HCT116 (cell line): ENCODE measurements at regions not wholly inside any gene's neighbourhood (a gene's known extent, or its start where the extent isn't known, plus 50 kb on each side); places are given as distances from the start of the nearest gene placed in this dataset.

Experiments used
- ATAC-seq: fragments of 200-7000 bp; cut with Tn5 transposase; 2 replicates; pipeline ENCODE4 v1.9.1; 2020; ENCODE audit warnings: mild to moderate bottlenecking, moderate library complexity
- BruUV-seq: library from RNA; stranded (reverse); fragments of 400-500 nt; replicated peaks from 2 replicates; lab custom pipeline; 2021; lab: Mats Ljungman, UMichigan
- CTCF ChIA-PET: fragments of 300-600 bp; sonication (Branson Sonifier 250); formaldehyde crosslinking; loops from one replicate; lab custom pipeline; 2021; ENCODE audit warnings: antibody characterized with exemption; lab: Charles Lee
- POLR2A ChIA-PET: fragments of 300-600, 350-600 bp; sonication (Branson Sonifier 250); formaldehyde crosslinking; loops from one replicate; lab custom pipeline; 2021; ENCODE audit warnings: antibody characterized with exemption; lab: Charles Lee
- RAD21 ChIA-PET, 2 experiments: fragments of 300-600 bp; sonication (Branson Sonifier 250); formaldehyde crosslinking; loops; one replicate each; lab custom pipeline; 2023; ENCODE audit warnings: low total read pairs in 2 of 2; ENCODE audit not compliant: uncharacterized antibody in 2 of 2, unreplicated experiment in 2 of 2, low non-redundant PET in 1 of 2; lab: Charles Lee
- DNase-seq: peaks from one replicate; pipeline ENCODE4 v3.0.0-alpha.2; 2010; ENCODE audit warnings: low read depth, low spot score
- H2AFZ ChIP-seq: fragments of 200-600 bp; shearing (Covaris generic), sonication (generic); 2 replicates; pipeline ENCODE4 v1.6.1; 2017; ENCODE audit warnings: low read depth, mixed run types, mixed read lengths, antibody characterized with exemption, low read length; ENCODE audit not compliant: poor library complexity, severe bottlenecking
- H3K27ac ChIP-seq: 2 replicates; pipeline ENCODE4 v1.5.1; 2012; ENCODE audit warnings: low read depth, low read length
- H3K27me3 ChIP-seq: fragments of 200-600 bp; sonication (generic); 2 replicates; pipeline ENCODE4 v1.6.1; 2016; ENCODE audit warnings: mixed run types, low read length, mixed read lengths; ENCODE audit not compliant: insufficient read depth
- H3K36me3 ChIP-seq, 2 experiments: fragments of 200-500 bp in 1 of 2; fragments of 200-600 bp in 1 of 2; sonication (Bioruptor generic) in 1 of 2; sonication (generic) in 1 of 2; 2 replicates each; pipeline versions ENCODE4 v1.5.1 to v1.6.1; 2014 to 2016; ENCODE audit warnings: low read length in 2 of 2, inconsistent platforms in 1 of 2, mixed read lengths in 1 of 2, mixed run types in 1 of 2; ENCODE audit not compliant: insufficient read depth in 2 of 2, control insufficient read depth in 1 of 2
- H3K4me1 ChIP-seq, 2 experiments: fragments of 200-600 bp in 1 of 2; sonication (generic) in 1 of 2; 2 replicates each; pipeline versions ENCODE4 v1.5.1 to v1.6.1; 2012 to 2017; ENCODE audit warnings: low read length in 2 of 2, inconsistent platforms in 1 of 2, mild to moderate bottlenecking in 1 of 2, mixed read lengths in 1 of 2, mixed run types in 1 of 2, moderate library complexity in 1 of 2; ENCODE audit not compliant: insufficient read depth in 2 of 2, control insufficient read depth in 1 of 2
- H3K4me2 ChIP-seq: fragments of 200-600 bp; sonication (generic); 2 replicates; pipeline ENCODE4 v1.6.1; 2017; ENCODE audit warnings: mixed run types, low read length, mixed read lengths
- H3K4me3 ChIP-seq, 2 experiments: fragments of 200-600 bp in 1 of 2; sonication (generic) in 1 of 2; replicated peaks in 1 of 2; 2 replicates each; pipeline ENCODE4 v1.5.1; 2011 to 2016; ENCODE audit warnings: low read length in 2 of 2, control low read depth in 1 of 2, low read depth in 1 of 2, mild to moderate bottlenecking in 1 of 2, mixed read lengths in 1 of 2, mixed run types in 1 of 2
- H3K79me2 ChIP-seq: fragments of 200-600 bp; sonication (generic); 2 replicates; pipeline ENCODE4 v1.6.1; 2017; ENCODE audit warnings: mild to moderate bottlenecking, mixed run types, low read length, moderate library complexity, mixed read lengths; ENCODE audit not compliant: insufficient read depth
- H3K9ac ChIP-seq: fragments of 200-600 bp; sonication (generic); 2 replicates; pipeline ENCODE4 v1.6.1; 2016; ENCODE audit warnings: low read length, mixed read lengths
- H3K9me2 ChIP-seq: fragments of 200-600 bp; sonication (generic), shearing (Covaris generic); 2 replicates; pipeline ENCODE4 v1.6.1; 2017; ENCODE audit warnings: mixed run types, mild to moderate bottlenecking, moderate library complexity; ENCODE audit not compliant: insufficient read depth
- H3K9me3 ChIP-seq, 2 experiments: fragments of 200-500 bp in 1 of 2; fragments of 200-600 bp in 1 of 2; sonication (Bioruptor generic) in 1 of 2; sonication (generic) in 1 of 2; 2 replicates each; pipeline ENCODE4 v1.6.1; 2014 to 2017; ENCODE audit warnings: low read length in 2 of 2, mixed read lengths in 2 of 2, inconsistent platforms in 1 of 2, low read depth in 1 of 2, mild to moderate bottlenecking in 1 of 2, mixed run types in 1 of 2, moderate library complexity in 1 of 2; ENCODE audit not compliant: control insufficient read depth in 1 of 2, insufficient read depth in 1 of 2
- H4K20me1 ChIP-seq: fragments of 200-600 bp; sonication (generic), shearing (Covaris generic); 2 replicates; pipeline ENCODE4 v1.6.1; 2017; ENCODE audit warnings: mixed run types, mild to moderate bottlenecking, moderate library complexity; ENCODE audit not compliant: insufficient read depth
- CEBPB ChIP-seq: IDR thresholded peaks from 2 replicates; pipeline ENCODE4 v1.6.1; 2012; ENCODE audit warnings: low read depth
- CTCF ChIP-seq, 3 experiments: fragments of 200-600 bp in 1 of 3; sonication (generic) in 1 of 3; IDR thresholded peaks in 2 of 3; conservative IDR thresholded peaks in 1 of 3; 2 replicates each; pipeline ENCODE4 v1.5.1; 2012 to 2017; ENCODE audit warnings: low read depth in 2 of 3, low read length in 2 of 3, antibody characterized with exemption in 1 of 3, borderline replicate concordance in 1 of 3, control low read depth in 1 of 3, mild to moderate bottlenecking in 1 of 3, mixed read lengths in 1 of 3, mixed run types in 1 of 3, moderate library complexity in 1 of 3; ENCODE audit not compliant: insufficient read depth in 1 of 3
- EZH2phosphoT487 ChIP-seq: fragments of 200-600 bp; IDR thresholded peaks from 2 replicates; pipeline ENCODE4 v1.6.1; 2018; ENCODE audit warnings: antibody characterized with exemption, borderline replicate concordance
- POLR2A ChIP-seq: IDR thresholded peaks from 2 replicates; pipeline ENCODE4 v1.7.0; 2011; ENCODE audit warnings: borderline replicate concordance; ENCODE audit not compliant: insufficient read depth, insufficient read length; ENCODE audit errors: extremely low read depth
- RAD21 ChIP-seq: IDR thresholded peaks from 2 replicates; pipeline ENCODE4 v1.6.1; 2012; ENCODE audit warnings: low read depth, mild to moderate bottlenecking
- SRF ChIP-seq: IDR thresholded peaks from 2 replicates; pipeline ENCODE4 v1.6.1; 2012; ENCODE audit warnings: low read depth
- YY1 ChIP-seq: IDR thresholded peaks from 2 replicates; pipeline ENCODE4 v1.6.1; 2011; ENCODE audit warnings: low read length, low read depth, moderate library complexity, mild to moderate bottlenecking; ENCODE audit not compliant: insufficient replicate concordance; ENCODE audit errors: extremely low read depth
- ZNF274 ChIP-seq: fragments of 200-500 bp; sonication (Bioruptor generic); IDR thresholded peaks from 2 replicates; pipeline ENCODE4 v1.6.1; 2014; ENCODE audit warnings: mild to moderate bottlenecking, low read depth, low read length, inconsistent platforms
- intact Hi-C: fragments of 100-400 bp; cut with micrococcal nuclease; formaldehyde crosslinking; loops from 2 replicates; pipeline ENCODE4 v1.10.0; 2022

GRCh38 chr12:100738086-100738485, 56.5 kb upstream of the ANO4 start:
- ChIA-PET POLR2A (no interaction called here), RAD21 (no interaction called here)
- Histone ChIP-seq H3K9ac (no peak overlapping the region), H3K4me1 (no peaks in the 10 kb centered on the region), H3K27me3 (no peaks in the 10 kb centered on the region), H2AFZ (no peak overlapping the region), H3K9me3 (no peaks in the 10 kb centered on the region), H3K79me2 (no peaks in the 10 kb centered on the region), H3K4me3 (no peak overlapping the region), H3K27ac (no peak overlapping the region), H3K9me2 (no peaks in the 10 kb centered on the region), H3K4me2 (no peak overlapping the region)
- DNase-seq (no peak), ATAC-seq (no peak)
- TF ChIP-seq SRF (no peak), ZNF274 (no peak), CEBPB (no peak), POLR2A (no peak)
- TF ChIP-seq, all 23 proteins: peak for 0
- intact Hi-C loops: no loop called here
- no TSS peak for BruUV-seq
- CTCF ChIA-PET: no interaction called here
- no peaks in the 10 kb centered on the region for H4K20me1 ChIP-seq
- H3K36me3 ChIP-seq: no peaks in the 10 kb centered on the region

GRCh38 chr12:100741084-100741711, 53.4 kb upstream of the ANO4 start:
- no peak overlapping the region for H3K4me2 ChIP-seq
- H3K4me1 ChIP-seq: no peaks in the 10 kb centered on the region
- no peak overlapping the region for H3K27ac ChIP-seq
- H3K79me2 ChIP-seq: no peaks in the 10 kb centered on the region
- CTCF ChIA-PET: interaction anchor here (0.6 kb wide), 1 partner anchor 17 kb away, joined by 3 read pairs; no protein-coding TSS in a partner anchor
- no peaks in the 10 kb centered on the region for H3K9me2 ChIP-seq
- H4K20me1 ChIP-seq: no peaks in the 10 kb centered on the region
- RAD21 ChIA-PET: no interaction called here
- H3K4me3 ChIP-seq: no peak overlapping the region
- BruUV-seq: no TSS peak
- no peak overlapping the region for H3K9ac ChIP-seq
- POLR2A ChIA-PET: no interaction called here
- no peaks in the 10 kb centered on the region for H3K27me3 ChIP-seq
- TF ChIP-seq RAD21 (peak; percentile 63), CTCF (IDR thresholded peaks at IDR 0.05 in 2 of 3, conservative IDR thresholded peaks at IDR 0.05 in 1 of 3; ENCODE audit: borderline replicate concordance in 1 of 3, insufficient read depth in 1 of 3, low read depth in 2 of 3, low read length in 2 of 3) (peak; percentile 46 to 73 (median 65); a peak in 5 of 6 replicates), EZH2phosphoT487 (no peak), YY1 (no peak)
- intact Hi-C loops: loop anchor here (1.0 kb wide), 1 partner anchor 72 kb away; no protein-coding TSS in a partner anchor
- no peak overlapping the region for H2AFZ ChIP-seq
- ATAC-seq: peak; percentile 75
- DNase-seq: peak; percentile 6
- 0 out of 4 replicates have a peak, but pooled peaks cover 0 to 3% of the 10 kb centered on the region in 2 experiments for H3K9me3 ChIP-seq
- H3K36me3 ChIP-seq: no peaks in the 10 kb centered on the region
